D721Med (cell line): ENCODE measurements at regions not wholly inside any gene's neighbourhood (a gene's known extent, or its start where the extent isn't known, plus 50 kb on each side); places are given as distances from the start of the nearest gene placed in this dataset.

Experiments used
- DNase-seq: peaks from one replicate; pipeline ENCODE4 v3.0.0; 2011; ENCODE audit warnings: low spot score; ENCODE audit not compliant: insufficient read length
- FAIRE-seq: peaks from 2 replicates; lab custom pipeline; 2011; peaks lifted over from hg19 to GRCh38; lab: Jason Lieb, UNC
- TF ChIP-seq, protein P1 (sequence below): IDR thresholded peaks from 2 replicates; pipeline ENCODE4 v1.5.1; 2012; ENCODE audit warnings: mild to moderate bottlenecking, control low read depth; ENCODE audit not compliant: insufficient read depth; ENCODE audit errors: missing control alignments

DNA sequence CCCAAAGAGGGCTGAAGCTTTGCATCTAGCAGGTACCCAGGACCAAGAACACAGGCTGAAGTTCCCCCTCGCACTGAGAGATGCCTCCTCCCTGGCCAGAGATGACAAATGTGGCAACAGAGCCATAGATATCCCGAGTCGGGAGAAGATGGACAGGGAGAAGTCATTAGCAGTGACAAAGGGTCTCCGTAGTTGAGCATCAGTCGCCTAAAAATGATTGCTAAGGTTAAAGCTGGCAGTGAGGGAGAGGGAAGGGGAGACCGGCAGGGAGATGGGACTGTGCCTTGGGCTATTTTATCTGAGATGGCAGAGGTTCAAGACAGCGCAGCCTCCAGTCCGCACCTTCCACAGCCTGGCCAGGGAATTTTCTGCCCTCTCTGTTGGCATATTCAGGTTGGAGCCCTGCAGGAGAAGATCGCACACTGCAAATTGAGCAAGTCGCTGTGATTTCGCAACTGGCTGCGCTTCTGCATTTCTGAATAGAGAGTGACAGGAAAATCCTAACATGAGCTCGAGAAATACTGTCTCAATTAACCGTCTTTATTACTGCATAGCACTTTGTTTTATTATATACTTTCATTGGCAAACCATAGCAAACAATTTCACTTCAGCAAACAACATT, 238.9 kb upstream of the GPR26 start:
- no peak for DNase-seq
- TF ChIP-seq, protein P1, sequence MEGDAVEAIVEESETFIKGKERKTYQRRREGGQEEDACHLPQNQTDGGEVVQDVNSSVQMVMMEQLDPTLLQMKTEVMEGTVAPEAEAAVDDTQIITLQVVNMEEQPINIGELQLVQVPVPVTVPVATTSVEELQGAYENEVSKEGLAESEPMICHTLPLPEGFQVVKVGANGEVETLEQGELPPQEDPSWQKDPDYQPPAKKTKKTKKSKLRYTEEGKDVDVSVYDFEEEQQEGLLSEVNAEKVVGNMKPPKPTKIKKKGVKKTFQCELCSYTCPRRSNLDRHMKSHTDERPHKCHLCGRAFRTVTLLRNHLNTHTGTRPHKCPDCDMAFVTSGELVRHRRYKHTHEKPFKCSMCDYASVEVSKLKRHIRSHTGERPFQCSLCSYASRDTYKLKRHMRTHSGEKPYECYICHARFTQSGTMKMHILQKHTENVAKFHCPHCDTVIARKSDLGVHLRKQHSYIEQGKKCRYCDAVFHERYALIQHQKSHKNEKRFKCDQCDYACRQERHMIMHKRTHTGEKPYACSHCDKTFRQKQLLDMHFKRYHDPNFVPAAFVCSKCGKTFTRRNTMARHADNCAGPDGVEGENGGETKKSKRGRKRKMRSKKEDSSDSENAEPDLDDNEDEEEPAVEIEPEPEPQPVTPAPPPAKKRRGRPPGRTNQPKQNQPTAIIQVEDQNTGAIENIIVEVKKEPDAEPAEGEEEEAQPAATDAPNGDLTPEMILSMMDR, result no peak
- no peak for FAIRE-seq

DNA sequence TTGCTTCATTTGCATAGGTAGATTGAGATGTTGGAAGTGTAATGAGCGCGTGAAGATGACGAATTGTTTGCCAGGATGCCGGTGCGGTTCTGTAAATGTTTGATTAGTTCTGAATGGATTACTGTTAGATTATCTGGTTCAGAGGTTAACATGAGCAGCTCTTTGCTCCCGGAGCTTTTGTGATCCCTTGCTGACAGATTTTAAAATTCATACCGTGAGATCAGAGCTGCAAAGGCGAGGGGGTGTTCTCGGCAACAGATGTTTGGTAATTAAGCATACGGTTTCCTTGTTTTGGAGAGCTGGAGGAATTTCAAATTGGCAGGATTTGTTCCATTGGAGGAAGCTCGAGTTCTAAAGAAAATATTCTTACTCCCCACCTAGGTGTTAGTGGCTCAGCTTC, 237.8 kb upstream of the GPR26 start:
- no peak for FAIRE-seq
- TF ChIP-seq, protein P1, result no peak
- no peak for DNase-seq

DNA sequence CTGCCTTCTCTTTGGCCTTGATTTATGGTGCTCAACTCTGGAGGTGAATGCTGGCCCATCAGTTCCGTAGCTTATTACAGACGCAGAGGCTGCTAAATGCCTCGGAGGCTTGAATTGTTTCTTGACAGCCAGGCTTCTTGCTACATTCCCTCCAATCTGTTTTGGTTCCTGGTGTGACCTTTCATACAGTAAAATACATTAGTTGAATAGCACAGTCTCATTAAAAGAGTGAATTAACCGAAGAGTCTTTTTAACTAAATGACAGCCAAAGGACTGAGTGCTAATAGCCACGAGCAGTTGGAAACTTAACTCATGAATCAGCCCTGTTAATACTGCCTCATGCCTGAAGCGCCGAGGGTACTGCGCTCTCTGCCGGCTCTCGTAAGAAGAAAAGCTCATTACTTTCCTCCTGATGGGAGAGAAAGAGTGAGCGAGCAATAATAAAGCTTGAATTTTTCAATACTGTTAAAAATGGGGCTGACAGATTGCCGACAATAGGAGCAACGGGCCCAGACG, 236.4 kb upstream of the GPR26 start:
- TF ChIP-seq, protein P1, result peak; percentile 5
- DNase-seq (no peak), FAIRE-seq (no peak)

DNA sequence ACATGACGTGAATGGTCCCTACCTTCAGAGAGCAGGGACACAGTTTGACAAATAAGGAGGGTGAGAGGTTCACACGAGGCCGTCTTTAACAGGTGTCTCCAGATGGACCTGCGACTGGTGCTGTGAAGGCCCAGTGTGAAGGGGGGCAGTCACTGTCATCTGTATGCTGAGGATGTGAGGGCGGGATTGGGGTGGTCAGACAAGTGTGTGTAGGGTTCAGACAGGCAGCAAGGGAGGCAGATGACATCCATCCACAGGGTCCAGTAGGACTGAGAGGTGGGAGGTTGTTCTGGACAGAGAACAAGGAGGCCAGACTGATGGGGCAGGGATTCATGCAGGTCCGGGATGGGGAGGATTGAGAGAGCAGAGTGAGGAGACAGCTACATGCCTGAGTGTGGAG, 232.6 kb upstream of the GPR26 start:
- FAIRE-seq (no peak), DNase-seq (no peak)
- TF ChIP-seq, protein P1, result no peak

DNA sequence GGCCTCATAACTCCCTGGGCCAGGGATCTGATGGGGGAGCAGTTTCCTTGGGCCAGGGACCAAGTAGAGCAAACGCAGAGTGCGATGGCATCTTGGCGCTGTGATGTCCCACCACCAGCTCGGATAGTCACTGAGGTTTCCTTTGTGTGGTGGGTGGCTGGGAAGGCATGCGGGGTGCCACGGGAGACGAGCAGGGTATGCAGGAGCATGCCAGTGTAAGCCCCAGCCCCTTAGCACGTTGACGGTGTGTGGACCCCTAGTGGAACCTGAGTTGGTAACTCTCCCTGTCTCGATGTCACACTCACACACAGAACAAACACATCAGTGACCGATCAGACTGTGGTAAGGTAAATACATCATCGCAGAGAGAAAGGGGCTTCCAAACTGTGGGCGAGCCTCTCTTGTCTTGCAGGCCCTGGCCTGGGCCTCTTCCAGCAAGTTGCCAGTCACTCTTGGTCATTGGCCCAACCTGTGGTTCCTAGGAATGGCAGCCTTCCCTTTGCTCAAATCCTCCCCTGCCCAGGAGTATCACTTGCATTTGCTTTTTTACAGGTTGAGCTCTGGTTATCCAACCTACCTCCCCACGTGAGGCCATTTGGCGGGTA, 231.6 kb upstream of the GPR26 start:
- TF ChIP-seq, protein P1, result no peak
- FAIRE-seq, result no peak
- DNase-seq, result no peak

DNA sequence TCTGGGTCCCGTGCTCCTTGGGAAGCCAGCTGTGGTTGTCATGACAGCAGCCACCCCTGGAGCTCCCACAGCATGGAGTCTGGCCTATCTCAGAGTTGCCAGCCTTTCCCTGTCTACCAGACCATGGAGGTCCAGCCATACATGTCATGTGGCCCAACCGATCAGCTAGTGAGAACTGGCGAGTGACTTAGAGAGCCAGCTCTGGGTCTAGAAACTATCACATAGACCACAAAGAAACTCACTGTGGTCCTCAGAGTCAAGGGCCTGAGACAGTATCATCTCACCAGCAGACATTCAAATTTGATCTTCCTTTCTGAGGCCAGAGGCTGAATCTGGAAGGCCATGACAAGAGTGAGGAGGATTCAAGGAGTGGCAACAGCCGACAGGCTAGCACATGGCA, 223.3 kb upstream of the GPR26 start:
- TF ChIP-seq, protein P1, result no peak
- DNase-seq (no peak), FAIRE-seq (no peak)

DNA sequence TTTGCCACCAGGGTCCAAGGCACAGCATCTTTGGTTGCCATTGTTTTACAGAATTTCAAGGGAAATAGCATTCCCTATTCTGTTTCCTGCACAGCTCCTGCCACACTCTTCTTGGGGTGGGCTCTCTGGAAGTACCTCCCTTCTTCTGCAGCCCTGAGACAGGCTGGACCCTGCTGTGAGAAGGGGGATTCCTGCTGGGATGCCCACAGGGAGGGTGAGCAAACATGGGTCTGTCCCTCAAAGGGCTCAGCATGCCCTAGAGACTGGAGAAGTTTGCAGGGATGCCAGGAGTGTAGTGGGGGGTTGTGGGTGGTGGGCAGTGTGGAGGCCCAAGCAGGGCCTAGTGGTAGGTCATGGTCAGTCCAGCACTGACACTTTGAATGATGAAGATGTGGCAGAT, 222.2 kb upstream of the GPR26 start:
- TF ChIP-seq, protein P1, result no peak
- FAIRE-seq, result no peak
- DNase-seq, result no peak
